ENCODE measurements at regions not wholly inside any gene's neighbourhood (a gene's known extent, or its start where the extent isn't known, plus 50 kb on each side); places are given as distances from the start of the nearest gene placed in this dataset.

- Histone ChIP-seq H4K91ac (ENCODE audit: insufficient read length, low read depth, low read length) (no peak overlapping the region), H3K27ac (ENCODE audit: insufficient read length, low read depth, low read length) (no peak overlapping the region), H3K9me3 (ENCODE audit: control insufficient read depth, low read depth, low read length) (peaks cover 3% of the 10 kb centered on the region), H2BK5ac (ENCODE audit: insufficient read length, low read length) (no peak overlapping the region), H3K9ac (ENCODE audit: extremely low read depth, insufficient read length, low read length) (no peak overlapping the region), H3K4me2 (ENCODE audit: insufficient read depth, insufficient read length, low read length) (no peak overlapping the region), H3K18ac (ENCODE audit: insufficient read length, low read depth, low read length) (no peak overlapping the region), H3K23me2 (ENCODE audit: insufficient read length, low read depth, low read length, poor library complexity, severe bottlenecking) (no peaks in the 10 kb centered on the region), H3K23ac (ENCODE audit: insufficient read length, low read depth, low read length) (no peak overlapping the region), H3K56ac (ENCODE audit: insufficient read length, low read depth, low read length) (no peak overlapping the region), H2AFZ (ENCODE audit: low read length) (no peak overlapping the region), H3T11ph (ENCODE audit: low read length) (no peak overlapping the region), H4K20me1 (ENCODE audit: control insufficient read depth, insufficient read depth, insufficient read length) (no peaks in the 10 kb centered on the region), H2AK5ac (ENCODE audit: insufficient read length, low read length) (no peak overlapping the region), H2BK120ac (ENCODE audit: low read depth, low read length, poor library complexity, severe bottlenecking) (no peak overlapping the region), H2BK15ac (ENCODE audit: low read depth, low read length) (no peak overlapping the region), H2BK12ac (ENCODE audit: insufficient read length, low read depth, low read length) (no peak overlapping the region), H3K27me3 (ENCODE audit: insufficient read depth, low read length) (no peaks in the 10 kb centered on the region), H3K79me2 (ENCODE audit: insufficient read depth, low read length) (no peaks in the 10 kb centered on the region), H3K14ac (ENCODE audit: insufficient read depth, low read length) (no peak overlapping the region), H4K8ac (replicated peaks; ENCODE audit: insufficient read length, low read depth, low read length) (no peak overlapping the region), H4K5ac (ENCODE audit: insufficient read length, low read depth, low read length) (no peak overlapping the region), H3K4me1 (ENCODE audit: insufficient read depth, low read length) (no peaks in the 10 kb centered on the region; the same call in 1 of the 2 replicates), H3K79me1 (ENCODE audit: insufficient read depth, low read depth, low read length, poor library complexity, severe bottlenecking) (no peaks in the 10 kb centered on the region), H3K4ac (ENCODE audit: low read depth, low read length) (no peak overlapping the region), H2BK20ac (ENCODE audit: low read depth, low read length, poor library complexity, severe bottlenecking) (no peak overlapping the region)
- Mint-ChIP-seq H3K36me3 (ENCODE audit: insufficient read depth in 1 of 3, low read depth in 3 of 3) (peaks cover 21 to 44% (median 22%) of the 10 kb centered on the region in 3 experiments), H3K4me1 (peaks cover 15% of the 10 kb centered on the region in 2 experiments), H3K9me3 (peaks cover 39% of the 10 kb centered on the region in 2 experiments), H3K4me3 (no peak overlapping the region), H3K27ac (peak overlapping the region in 1 of 3 experiments; percentile 62; a peak in 1 of 7 replicates), H3K27me3 (ENCODE audit: low read depth) (no peaks in the 10 kb centered on the region)
- no peak for TF ChIP-seq CTCF (conservative IDR thresholded peaks at IDR 0.05)
- no peak for DNase-seq
Measured at GRCh38 chr6:120357447-120357846, 976.8 kb downstream of the TBC1D32 start.

All from H9 (cell line).